Karpas-422 (cell line): ENCODE measurements at regions not wholly inside any gene's neighbourhood (a gene's known extent, or its start where the extent isn't known, plus 50 kb on each side); places are given as distances from the start of the nearest gene placed in this dataset.

Source experiments
- DNase-seq: peaks from one replicate; pipeline ENCODE4 v3.0.0-alpha.2; 2015
- H2AFZ ChIP-seq: fragments of 200-600 bp; sonication (generic); 2 replicates; pipeline ENCODE4 v1.6.1; 2014; ENCODE audit warnings: antibody characterized with exemption, low read length, mixed read lengths
- H3K27ac ChIP-seq: fragments of 200-600 bp; sonication (generic); 2 replicates; pipeline ENCODE4 v1.5.1; 2014; ENCODE audit warnings: mild to moderate bottlenecking, low read length, moderate library complexity
- H3K27me3 ChIP-seq: fragments of 200-600 bp; sonication (generic); 2 replicates; pipeline ENCODE4 v1.6.1; 2014; ENCODE audit warnings: low read length, mixed read lengths
- H3K36me3 ChIP-seq: fragments of 200-600 bp; sonication (generic); 2 replicates; pipeline ENCODE4 v1.6.1; 2014; ENCODE audit warnings: low read length, mixed read lengths; ENCODE audit not compliant: insufficient read depth
- H3K4me1 ChIP-seq: fragments of 200-600 bp; sonication (generic); 2 replicates; pipeline ENCODE4 v1.6.1; 2014; ENCODE audit warnings: mild to moderate bottlenecking, low read length, mixed read lengths
- H3K4me2 ChIP-seq: fragments of 200-600 bp; sonication (generic); 2 replicates; pipeline ENCODE4 v1.6.1; 2014; ENCODE audit warnings: low read length, low read depth, mild to moderate bottlenecking; ENCODE audit not compliant: poor library complexity, severe bottlenecking
- H3K4me3 ChIP-seq: fragments of 200-600 bp; sonication (generic); 2 replicates; pipeline ENCODE4 v1.5.1; 2014; ENCODE audit warnings: mild to moderate bottlenecking, antibody characterized with exemption, low read length, mixed read lengths
- H3K79me2 ChIP-seq: fragments of 200-600 bp; sonication (generic); 2 replicates; pipeline ENCODE4 v1.6.1; 2014; ENCODE audit warnings: mild to moderate bottlenecking, low read length, mixed read lengths
- H3K9ac ChIP-seq: fragments of 200-600 bp; sonication (generic); 2 replicates; pipeline ENCODE4 v1.6.0; 2014; ENCODE audit warnings: low read length
- H3K9me2 ChIP-seq: fragments of 200-600 bp; sonication (generic), shearing (Covaris generic); replicated peaks from 2 replicates; pipeline ENCODE4 v1.6.0; 2014; ENCODE audit warnings: mild to moderate bottlenecking, low read length, moderate library complexity; ENCODE audit not compliant: insufficient read depth
- H3K9me3 ChIP-seq: fragments of 300-700, 200-600 bp; sonication (generic); 2 replicates; pipeline ENCODE4 v1.6.1; 2014; ENCODE audit warnings: low read length, mixed read lengths
- H4K20me1 ChIP-seq: fragments of 200-600 bp; sonication (generic); 2 replicates; pipeline ENCODE4 v1.6.1; 2014; ENCODE audit warnings: mild to moderate bottlenecking, antibody characterized with exemption, low read length, low read depth; ENCODE audit not compliant: insufficient read depth

DNA sequence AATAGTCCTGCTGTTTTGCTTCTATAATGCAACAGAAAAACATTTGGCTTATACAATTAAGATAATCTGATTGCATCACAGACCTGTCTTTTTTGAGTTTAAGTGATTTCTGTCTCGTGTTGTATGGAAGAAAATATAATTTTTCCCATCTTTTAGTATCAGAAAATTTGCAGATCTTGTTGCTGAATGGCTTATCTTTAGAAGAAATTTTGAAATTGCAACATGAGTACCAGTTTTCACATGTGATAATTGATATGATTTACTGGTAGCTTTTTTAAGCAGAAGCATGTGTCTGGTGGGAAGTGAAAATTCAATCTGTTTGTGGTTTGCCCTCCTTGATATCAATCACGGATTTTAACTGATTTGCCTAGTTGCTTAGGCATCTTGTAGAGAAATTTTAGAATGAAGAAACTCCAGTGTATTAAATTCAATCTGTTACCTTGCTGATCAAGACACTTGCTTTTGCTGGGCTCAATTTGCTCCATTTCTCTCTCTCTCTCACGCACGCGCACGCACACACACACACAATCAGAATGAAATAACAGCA is 89.8 kb upstream of the MYCBP2 start:
- no peaks in the 10 kb centered on the region for H4K20me1 ChIP-seq
- H3K27ac ChIP-seq: no peak overlapping the region
- no peaks in the 10 kb centered on the region for H3K79me2 ChIP-seq
- no peak overlapping the region for H3K4me3 ChIP-seq
- H3K9me3 ChIP-seq: no peaks in the 10 kb centered on the region
- H3K4me2 ChIP-seq: no peak overlapping the region
- H3K9me2 ChIP-seq: no peaks in the 10 kb centered on the region
- H2AFZ ChIP-seq: no peak overlapping the region
- no peak overlapping the region for H3K9ac ChIP-seq
- no peak for DNase-seq
- no peaks in the 10 kb centered on the region for H3K36me3 ChIP-seq
- H3K27me3 ChIP-seq: no peaks in the 10 kb centered on the region
- no peaks in the 10 kb centered on the region; the same call in 1 of the 2 replicates for H3K4me1 ChIP-seq

DNA sequence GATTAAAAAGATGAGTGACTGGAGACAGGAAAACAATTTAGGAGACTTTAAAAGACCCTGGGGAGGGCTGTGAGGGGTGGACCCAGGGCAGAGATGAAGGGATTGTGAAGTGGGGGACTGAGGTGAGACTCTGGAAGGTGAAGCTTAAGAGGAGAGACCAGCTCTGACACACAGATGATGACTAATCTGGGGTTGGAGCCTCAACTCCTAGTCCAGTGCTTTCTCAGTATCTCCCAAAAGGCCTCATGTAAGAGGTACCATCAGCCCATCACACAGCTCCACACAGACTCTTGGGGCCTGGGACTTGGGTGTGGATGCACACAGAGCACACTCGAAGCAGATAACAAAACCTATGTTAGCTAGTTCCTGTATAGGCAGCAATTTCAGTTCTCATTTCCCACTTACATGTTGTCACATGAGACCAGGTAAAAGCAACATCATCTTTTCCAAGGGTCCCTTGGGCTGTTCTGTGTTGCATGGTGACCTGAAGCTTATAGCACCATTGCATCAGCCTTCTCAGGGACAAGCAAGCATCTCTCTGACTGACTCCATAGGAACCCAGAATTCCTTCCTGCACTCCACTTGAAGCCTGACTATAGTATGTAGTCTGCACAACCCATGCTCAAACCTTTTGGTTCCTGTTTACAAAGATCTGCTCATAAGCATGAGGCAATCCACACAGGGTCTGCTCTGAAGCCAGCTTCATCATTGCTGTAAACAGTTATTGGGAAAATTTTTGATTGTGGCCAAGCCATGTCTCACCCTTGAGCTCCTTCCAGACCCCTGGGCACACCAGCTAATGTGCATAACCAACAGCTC is 88.6 kb upstream of the MYCBP2 start:
- Histone ChIP-seq H3K4me3 (no peak overlapping the region), H3K27ac (no peak overlapping the region), H3K9me2 (no peaks in the 10 kb centered on the region), H2AFZ (peak overlapping the region; percentile 12; the same call in 1 of the 2 replicates), H3K27me3 (no peaks in the 10 kb centered on the region), H3K9me3 (no peaks in the 10 kb centered on the region), H3K79me2 (no peaks in the 10 kb centered on the region), H3K4me2 (no peak overlapping the region), H3K9ac (no peak overlapping the region), H3K4me1 (no peaks in the 10 kb centered on the region; the same call in 1 of the 2 replicates), H4K20me1 (no peaks in the 10 kb centered on the region), H3K36me3 (no peaks in the 10 kb centered on the region)
- DNase-seq: no peak

DNA sequence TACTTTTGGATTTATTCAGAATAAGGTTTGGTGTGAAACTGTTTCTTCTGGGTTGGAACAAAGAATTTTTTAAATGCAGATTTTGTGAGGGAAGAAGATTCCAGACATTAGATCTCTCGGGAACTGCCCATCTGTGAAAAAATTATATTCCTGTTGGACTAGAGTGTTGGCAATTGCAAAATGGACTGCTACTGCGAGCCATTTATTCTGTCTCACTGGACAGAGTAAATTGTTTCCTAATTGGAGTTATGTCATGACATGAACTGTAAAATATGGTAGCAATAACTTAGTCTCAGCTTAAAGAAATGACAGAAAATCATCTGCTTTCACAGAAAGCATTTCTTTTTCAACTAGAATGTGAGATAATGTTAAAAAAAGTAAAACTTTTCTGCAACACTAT is 86.0 kb upstream of the MYCBP2 start:
- Histone ChIP-seq H3K27ac (no peak overlapping the region), H2AFZ (no peak overlapping the region), H4K20me1 (no peaks in the 10 kb centered on the region), H3K4me1 (no peaks in the 10 kb centered on the region; the same call in 1 of the 2 replicates), H3K9me2 (no peaks in the 10 kb centered on the region), H3K27me3 (no peaks in the 10 kb centered on the region), H3K4me3 (no peak overlapping the region), H3K9me3 (no peaks in the 10 kb centered on the region), H3K79me2 (no peaks in the 10 kb centered on the region), H3K36me3 (no peaks in the 10 kb centered on the region), H3K9ac (no peak overlapping the region), H3K4me2 (no peak overlapping the region)
- DNase-seq: no peak

DNA sequence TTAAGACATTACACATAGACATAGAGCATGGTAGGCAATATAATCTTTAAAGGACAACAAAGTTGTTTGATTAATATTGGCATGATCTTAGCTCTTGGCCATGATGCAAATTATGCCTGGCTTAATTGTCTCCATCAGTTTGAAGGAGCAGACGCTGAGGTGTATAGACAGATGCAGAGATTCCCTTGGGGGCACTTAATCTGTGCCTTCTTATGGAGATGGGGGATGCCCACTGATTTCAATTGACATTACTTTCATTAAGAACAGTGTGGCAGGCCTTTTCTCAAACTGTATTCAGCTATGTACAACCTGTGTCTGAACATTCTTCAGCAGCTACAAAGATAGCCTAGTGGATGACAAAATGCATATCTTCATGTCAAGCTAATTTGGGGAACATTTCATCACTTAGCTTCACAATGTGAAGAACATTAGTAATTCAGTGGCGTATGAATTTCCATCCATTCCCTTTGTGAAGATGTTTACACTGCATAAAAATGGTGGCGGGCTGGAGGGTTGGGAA is 85.3 kb upstream of the MYCBP2 start:
- no peak overlapping the region for H3K4me3 ChIP-seq
- H3K4me2 ChIP-seq: no peak overlapping the region
- no peaks in the 10 kb centered on the region for H3K36me3 ChIP-seq
- no peak overlapping the region for H3K27ac ChIP-seq
- no peaks in the 10 kb centered on the region for H3K79me2 ChIP-seq
- no peaks in the 10 kb centered on the region for H3K9me3 ChIP-seq
- no peaks in the 10 kb centered on the region for H3K9me2 ChIP-seq
- no peak for DNase-seq
- H3K9ac ChIP-seq: no peak overlapping the region
- H4K20me1 ChIP-seq: no peaks in the 10 kb centered on the region
- H3K4me1 ChIP-seq: no peaks in the 10 kb centered on the region; the same call in 1 of the 2 replicates
- H3K27me3 ChIP-seq: no peaks in the 10 kb centered on the region
- no peak overlapping the region for H2AFZ ChIP-seq

DNA sequence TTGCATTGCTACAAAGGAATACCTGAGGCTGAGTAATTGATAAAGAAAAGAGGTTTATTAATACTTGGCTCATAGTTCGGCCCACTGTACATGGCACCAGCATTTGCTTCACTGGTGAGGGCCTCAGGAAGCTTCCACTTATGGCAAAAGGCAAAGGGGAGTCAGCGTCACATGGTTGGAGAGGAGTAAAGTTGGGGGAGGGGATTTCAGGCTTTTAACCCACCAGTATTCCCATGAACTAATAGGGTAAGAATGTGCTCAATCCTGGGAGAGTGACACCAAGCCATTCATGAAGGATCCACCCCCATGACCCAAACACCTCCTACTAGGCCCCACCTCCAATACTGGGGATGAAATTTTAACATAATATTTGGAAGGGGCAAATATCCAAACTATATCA is 82.5 kb upstream of the MYCBP2 start:
- Histone ChIP-seq H3K9me2 (no peaks in the 10 kb centered on the region), H3K27me3 (no peaks in the 10 kb centered on the region), H3K27ac (no peak overlapping the region), H3K4me1 (no peaks in the 10 kb centered on the region), H3K79me2 (no peaks in the 10 kb centered on the region), H3K36me3 (no peaks in the 10 kb centered on the region), H3K9me3 (no peaks in the 10 kb centered on the region), H4K20me1 (no peaks in the 10 kb centered on the region), H3K4me2 (no peak overlapping the region), H3K9ac (no peak overlapping the region), H3K4me3 (no peak overlapping the region), H2AFZ (no peak overlapping the region)
- DNase-seq: no peak

DNA sequence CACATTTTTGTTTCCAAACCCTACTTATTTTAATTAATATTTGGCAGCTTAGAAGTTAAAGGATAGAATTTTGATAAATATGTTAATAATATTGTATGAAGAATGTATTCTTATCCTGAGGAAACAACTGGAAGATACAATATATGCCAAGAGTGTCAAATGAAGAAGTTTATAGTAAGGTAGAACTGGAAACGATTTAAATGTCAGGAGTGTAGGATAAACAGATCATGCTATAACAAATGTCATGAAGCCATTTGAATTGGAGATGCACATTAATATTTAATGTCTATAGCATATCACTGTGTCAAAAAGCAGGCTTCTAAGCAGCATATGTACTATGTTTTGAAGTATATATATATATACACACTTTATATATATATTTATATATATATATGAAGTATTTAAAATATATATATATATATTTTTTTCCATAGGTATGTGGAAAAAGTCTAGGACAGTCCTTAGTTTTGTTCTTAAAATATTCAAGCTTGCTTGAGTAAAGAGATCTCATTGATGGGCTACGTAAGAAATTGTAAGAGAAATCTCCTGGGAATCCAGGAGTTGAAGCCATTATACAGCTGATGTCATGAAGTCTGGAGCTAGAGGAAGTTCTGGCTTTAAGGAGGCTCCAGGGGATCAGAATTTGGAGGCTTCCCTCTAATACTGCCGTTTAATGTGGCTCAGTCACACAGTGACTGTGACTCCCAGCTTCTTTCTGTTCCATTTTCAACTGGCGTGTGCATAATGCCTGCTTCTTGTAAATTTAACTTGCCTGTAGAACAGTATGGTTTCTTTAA is 79.9 kb upstream of the MYCBP2 start:
- Histone ChIP-seq H3K4me1 (no peaks in the 10 kb centered on the region), H3K9ac (no peak overlapping the region), H3K36me3 (no peaks in the 10 kb centered on the region), H3K27ac (no peak overlapping the region), H3K27me3 (no peaks in the 10 kb centered on the region), H3K4me2 (no peak overlapping the region), H4K20me1 (no peaks in the 10 kb centered on the region), H3K4me3 (no peak overlapping the region), H3K79me2 (no peaks in the 10 kb centered on the region), H3K9me2 (no peaks in the 10 kb centered on the region), H3K9me3 (no peaks in the 10 kb centered on the region), H2AFZ (no peak overlapping the region)
- no peak for DNase-seq

DNA sequence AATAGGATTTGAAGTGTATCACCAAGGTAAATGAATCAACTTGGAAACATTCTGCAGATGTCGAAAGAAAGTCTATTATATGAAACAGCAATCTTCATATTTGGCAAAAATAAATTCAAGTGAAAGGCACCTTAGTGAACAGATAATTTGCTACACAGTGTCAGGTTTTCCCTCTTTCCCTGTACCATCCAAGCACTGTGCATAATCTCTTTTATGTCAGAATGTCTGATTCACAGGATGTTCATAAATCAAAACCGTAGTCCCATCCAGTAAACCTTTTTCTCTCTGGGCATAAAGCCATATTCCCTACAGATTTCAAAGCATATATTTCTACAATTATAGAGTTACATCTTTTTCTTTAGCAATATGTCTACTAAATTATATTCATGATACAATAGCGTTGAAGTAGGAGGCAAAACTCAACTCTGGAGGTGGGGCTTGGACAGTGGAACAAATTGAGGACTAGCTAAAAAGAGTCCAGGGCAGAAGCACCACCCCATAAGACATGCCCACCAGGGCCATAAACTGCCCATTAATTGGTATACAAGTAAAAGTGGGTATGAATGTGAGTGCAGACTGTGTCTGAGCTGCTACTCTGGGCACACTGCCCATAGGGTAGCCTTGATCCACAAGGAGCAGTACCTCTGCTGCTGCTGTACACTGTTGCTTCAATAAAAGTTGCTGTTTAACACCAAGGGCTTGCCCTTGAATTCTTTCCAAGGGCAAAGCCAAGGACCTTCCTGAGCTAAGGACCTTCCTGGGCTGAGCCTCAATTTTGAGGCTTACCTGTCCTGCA is 72.1 kb upstream of the MYCBP2 start:
- Histone ChIP-seq H3K9me2 (no peaks in the 10 kb centered on the region), H4K20me1 (no peaks in the 10 kb centered on the region), H3K9me3 (no peaks in the 10 kb centered on the region), H3K27me3 (no peaks in the 10 kb centered on the region), H3K27ac (no peak overlapping the region), H2AFZ (no peak overlapping the region), H3K79me2 (no peaks in the 10 kb centered on the region), H3K36me3 (no peaks in the 10 kb centered on the region), H3K9ac (no peak overlapping the region), H3K4me1 (no peaks in the 10 kb centered on the region), H3K4me2 (no peak overlapping the region), H3K4me3 (no peak overlapping the region)
- DNase-seq: no peak
